Peyer's patch (tissue), 4 donors: ENCODE measurements at regions not wholly inside any gene's neighbourhood (a gene's known extent, or its start where the extent isn't known, plus 50 kb on each side); places are given as distances from the start of the nearest gene placed in this dataset.

Experiments
- CTCF ChIP-seq, 6 experiments: fragments of 450-650 bp in 4 of 6; fragments of 200-600 bp in 2 of 6; sonication (generic) in 1 of 6; IDR thresholded peaks; one replicate each; pipeline ENCODE4 v1.5.1; 2017 to 2019; ENCODE audit warnings: antibody characterized with exemption in 6 of 6, mild to moderate bottlenecking in 3 of 6, moderate library complexity in 1 of 6
- POLR2A ChIP-seq, 2 donors: fragments of 450-650 bp; IDR thresholded peaks; one replicate each; pipeline ENCODE4 v1.5.1; 2017; ENCODE audit warnings: antibody characterized with exemption in 2 of 2, mild to moderate bottlenecking in 2 of 2, moderate library complexity in 2 of 2

DNA sequence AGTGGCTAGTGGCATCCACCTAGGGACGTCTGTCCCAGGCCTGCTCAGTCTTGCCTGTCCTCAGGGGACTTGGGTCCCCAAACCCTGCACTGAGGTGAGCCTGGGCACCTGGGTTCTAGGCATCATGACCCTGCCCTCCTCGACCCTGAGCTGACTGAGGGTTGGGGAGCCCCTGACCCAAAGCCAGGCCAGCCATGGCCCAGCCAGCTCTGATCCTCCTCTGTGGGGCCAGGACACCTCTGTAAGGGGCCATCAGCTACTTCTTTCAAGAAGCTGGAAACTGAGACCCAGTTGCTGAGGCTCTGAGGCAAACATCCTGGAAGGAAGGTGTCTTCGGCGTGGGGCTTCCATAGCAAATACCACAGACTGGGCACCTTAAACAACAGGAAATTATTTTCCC, 329.3 kb downstream of the QKI start:
- TF ChIP-seq CTCF (IDR thresholded peaks at IDR 0.05) (no peak), POLR2A (IDR thresholded peaks at IDR 0.05) (no peak)
